Thoracic aorta (tissue), 2 donors: ENCODE measurements at regions not wholly inside any gene's neighbourhood (a gene's known extent, or its start where the extent isn't known, plus 50 kb on each side); places are given as distances from the start of the nearest gene placed in this dataset.

ENCODE experiments used
- ATAC-seq: fragments of 150-250 bp; one replicate; pipeline ENCODE4 v1.8.0; 2017; ENCODE audit warnings: low read depth; ENCODE audit not compliant: insufficient number of reproducible peaks, low FRiP score
- DNase-seq: peaks from one replicate; pipeline ENCODE4 v3.0.0-alpha.2; 2020; ENCODE audit warnings: low spot score
- H3K27ac ChIP-seq, 2 donors: fragments of 200-600 bp; sonication (generic); 1 replicate in 1 of 2; 2 replicates in 1 of 2; pipeline ENCODE4 v1.5.1; 2016; ENCODE audit warnings: mild to moderate bottlenecking in 2 of 2, moderate library complexity in 2 of 2
- H3K27me3 ChIP-seq: fragments of 200-600 bp; sonication (generic); replicated peaks from 2 replicates; pipeline ENCODE4 v1.6.0; 2016; ENCODE audit warnings: mild to moderate bottlenecking; ENCODE audit not compliant: insufficient read depth
- H3K36me3 ChIP-seq: fragments of 200-600 bp; sonication (generic); one replicate; pipeline ENCODE4 v1.5.1; 2016
- H3K4me1 ChIP-seq, 2 donors: fragments of 200-600 bp; sonication (generic); 1 replicate in 1 of 2; 2 replicates in 1 of 2; pipeline versions ENCODE4 v1.5.1 to v1.6.0; 2016; ENCODE audit warnings: low read depth in 2 of 2, mild to moderate bottlenecking in 1 of 2; ENCODE audit not compliant: control insufficient read depth in 1 of 2
- H3K4me3 ChIP-seq: fragments of 200-600 bp; sonication (generic); 2 replicates; pipeline ENCODE4 v1.5.1; 2016; ENCODE audit warnings: mild to moderate bottlenecking
- H3K9me3 ChIP-seq: fragments of 200-600 bp; sonication (generic); 2 replicates; pipeline ENCODE4 v1.5.1; 2016
- CTCF ChIP-seq: fragments of 200-600 bp; sonication (generic); IDR thresholded peaks from one replicate; pipeline ENCODE4 v1.5.1; 2019; ENCODE audit warnings: antibody characterized with exemption

- ATAC-seq (no peak), DNase-seq (no peak)
- no peaks in the 10 kb centered on the region for H3K9me3 ChIP-seq
- H3K4me3 ChIP-seq, result no peak overlapping the region
- H3K36me3 ChIP-seq, result no peaks in the 10 kb centered on the region
- no peak overlapping the region for H3K27ac ChIP-seq
- H3K27me3 ChIP-seq, result no peaks in the 10 kb centered on the region
- no peak for TF ChIP-seq CTCF
- peaks cover 4 to 48% of the 10 kb centered on the region in 2 donors for H3K4me1 ChIP-seq
Observed at GRCh38 chr15:62528505-62528904, 363.4 kb upstream of the C2CD4B start.

- H3K4me3 ChIP-seq, result no peak overlapping the region
- ATAC-seq (no peak), DNase-seq (no peak)
- H3K36me3 ChIP-seq, result no peaks in the 10 kb centered on the region
- no peaks in the 10 kb centered on the region for H3K27me3 ChIP-seq
- no peak overlapping the region for H3K27ac ChIP-seq
- no peak for TF ChIP-seq CTCF
- H3K9me3 ChIP-seq, result no peaks in the 10 kb centered on the region
- H3K4me1 ChIP-seq, result peaks cover 7 to 42% of the 10 kb centered on the region in 2 donors
Observed at GRCh38 chr15:62532367-62532766, 367.3 kb upstream of the C2CD4B start.

GRCh38 chr15:62533687-62534086 lies 368.6 kb upstream of the C2CD4B start:
- H3K4me3 ChIP-seq, result no peak overlapping the region
- H3K36me3 ChIP-seq, result no peaks in the 10 kb centered on the region
- no peaks in the 10 kb centered on the region for H3K9me3 ChIP-seq
- H3K4me1 ChIP-seq, result peaks cover 7 to 31% of the 10 kb centered on the region in 2 donors
- no peak for ATAC-seq
- no peaks in the 10 kb centered on the region for H3K27me3 ChIP-seq
- no peak for TF ChIP-seq CTCF
- DNase-seq, result no peak
- no peak overlapping the region for H3K27ac ChIP-seq

GRCh38 chr15:62534996-62535395 lies 369.9 kb upstream of the C2CD4B start:
- ATAC-seq, result peak; percentile 39
- peaks cover 7 to 30% of the 10 kb centered on the region in 2 donors for H3K4me1 ChIP-seq
- no peaks in the 10 kb centered on the region for H3K9me3 ChIP-seq
- no peaks in the 10 kb centered on the region for H3K36me3 ChIP-seq
- no peaks in the 10 kb centered on the region for H3K27me3 ChIP-seq
- no peak overlapping the region for H3K4me3 ChIP-seq
- TF ChIP-seq CTCF, result no peak
- no peak for DNase-seq
- peak overlapping the region; percentile 55 to 72 for H3K27ac ChIP-seq

GRCh38 chr15:62539236-62539635 lies 374.2 kb upstream of the C2CD4B start:
- ATAC-seq (no peak), DNase-seq (no peak)
- Histone ChIP-seq H3K27me3 (no peaks in the 10 kb centered on the region), H3K27ac (no peak overlapping the region), H3K36me3 (no peaks in the 10 kb centered on the region), H3K4me3 (no peak overlapping the region), H3K9me3 (no peaks in the 10 kb centered on the region), H3K4me1 (peaks cover 13 to 50% of the 10 kb centered on the region in 2 donors)
- no peak for TF ChIP-seq CTCF
